T-helper 17 cell (primary cell): ENCODE measurements at regions not wholly inside any gene's neighbourhood (a gene's known extent, or its start where the extent isn't known, plus 50 kb on each side); places are given as distances from the start of the nearest gene placed in this dataset.
"Not testable (repeated sequence)": the region's sequence is repeated elsewhere in the genome, so short reads cannot be mapped to it uniquely, and the experiment has no call there.

Experiments
- ATAC-seq: fragments of 150-1000 bp; cut with Tn5 transposase; 2 replicates; pipeline ENCODE4 v1.10.0; 2021; ENCODE audit warnings: mild to moderate bottlenecking, moderate library complexity
- DNase-seq, 3 donors: peaks; one replicate each; pipeline versions ENCODE4 v3.0.0 to v3.0.0-alpha.2; 2020 to 2021
- H3K9me3 ChIP-seq: one replicate; pipeline ENCODE4 v1.7.0; 2013; ENCODE audit warnings: low read length, mild to moderate bottlenecking; ENCODE audit not compliant: control insufficient read depth, poor library complexity, severe bottlenecking
- H3K27ac Mint-ChIP-seq: one replicate; pipeline ENCODE4 v1.8.0; 2022; ENCODE audit warnings: mild to moderate bottlenecking, moderate library complexity, mixed read lengths
- H3K27me3 Mint-ChIP-seq: one replicate; pipeline ENCODE4 v1.8.0; 2022; ENCODE audit warnings: mixed read lengths
- H3K36me3 Mint-ChIP-seq: one replicate; pipeline ENCODE4 v1.8.0; 2022; ENCODE audit warnings: low read depth, mixed read lengths
- H3K4me1 Mint-ChIP-seq: one replicate; pipeline ENCODE4 v1.8.0; 2022; ENCODE audit warnings: mild to moderate bottlenecking, mixed read lengths
- H3K4me3 Mint-ChIP-seq: one replicate; pipeline ENCODE4 v1.8.0; 2022; ENCODE audit warnings: mild to moderate bottlenecking, moderate library complexity, mixed read lengths

- no peaks in the 10 kb centered on the region for H3K9me3 ChIP-seq
- DNase-seq (no peak), ATAC-seq (no peak)
- Mint-ChIP-seq H3K4me1 (no peaks in the 10 kb centered on the region), H3K27ac (no peak overlapping the region), H3K36me3 (no peaks in the 10 kb centered on the region), H3K27me3 (no peaks in the 10 kb centered on the region), H3K4me3 (no peak overlapping the region)
Observed at GRCh38 chr15:95192923-95193322, 961.6 kb downstream of the MCTP2 start.

- H3K4me3 Mint-ChIP-seq: no peak overlapping the region
- no peak overlapping the region for H3K27ac Mint-ChIP-seq
- DNase-seq: no peak
- no peaks in the 10 kb centered on the region for H3K36me3 Mint-ChIP-seq
- ATAC-seq: no peak
- no peaks in the 10 kb centered on the region for H3K9me3 ChIP-seq
- H3K4me1 Mint-ChIP-seq: no peaks in the 10 kb centered on the region
- no peaks in the 10 kb centered on the region for H3K27me3 Mint-ChIP-seq
Observed at GRCh38 chr15:95194746-95195145, 963.4 kb downstream of the MCTP2 start.

- Mint-ChIP-seq H3K27ac (no peak overlapping the region), H3K27me3 (no peaks in the 10 kb centered on the region), H3K36me3 (no peaks in the 10 kb centered on the region), H3K4me1 (no peaks in the 10 kb centered on the region), H3K4me3 (no peak overlapping the region)
- DNase-seq: no peak
- no peak for ATAC-seq
- no peaks in the 10 kb centered on the region for H3K9me3 ChIP-seq
Observed at GRCh38 chr15:95196176-95196915, 965.0 kb downstream of the MCTP2 start.

- H3K4me1 Mint-ChIP-seq: no peaks in the 10 kb centered on the region
- no peaks in the 10 kb centered on the region for H3K36me3 Mint-ChIP-seq
- DNase-seq (no peak), ATAC-seq (no peak)
- H3K27ac Mint-ChIP-seq: no peak overlapping the region
- no peaks in the 10 kb centered on the region for H3K27me3 Mint-ChIP-seq
- H3K9me3 ChIP-seq: no peaks in the 10 kb centered on the region
- no peak overlapping the region for H3K4me3 Mint-ChIP-seq
Observed at GRCh38 chr15:95202569-95203349, 971.4 kb downstream of the MCTP2 start.

GRCh38 chr15:95205077-95205476 is 973.7 kb downstream of the MCTP2 start:
- H3K4me3 Mint-ChIP-seq: no peak overlapping the region
- H3K27ac Mint-ChIP-seq: no peak overlapping the region
- ATAC-seq (no peak), DNase-seq (no peak)
- H3K27me3 Mint-ChIP-seq: no peaks in the 10 kb centered on the region
- no peaks in the 10 kb centered on the region for H3K4me1 Mint-ChIP-seq
- no peaks in the 10 kb centered on the region for H3K36me3 Mint-ChIP-seq
- H3K9me3 ChIP-seq: no peaks in the 10 kb centered on the region

GRCh38 chr15:95205830-95206229 is 974.5 kb downstream of the MCTP2 start:
- DNase-seq, H3K4me3 Mint-ChIP-seq, H3K4me1 Mint-ChIP-seq, ATAC-seq, H3K9me3 ChIP-seq, H3K27me3 Mint-ChIP-seq, H3K36me3 Mint-ChIP-seq, H3K27ac Mint-ChIP-seq: not testable (repeated sequence)

- no peak for ATAC-seq
- no peaks in the 10 kb centered on the region for H3K4me1 Mint-ChIP-seq
- no peak overlapping the region for H3K27ac Mint-ChIP-seq
Observed at GRCh38 chr15:95208071-95208470, 976.7 kb downstream of the MCTP2 start.

GRCh38 chr15:95208988-95209387 is 977.6 kb downstream of the MCTP2 start:
- no peak for ATAC-seq
- no peaks in the 10 kb centered on the region for H3K4me1 Mint-ChIP-seq
- no peaks in the 10 kb centered on the region for H3K36me3 Mint-ChIP-seq
- H3K27me3 Mint-ChIP-seq: no peaks in the 10 kb centered on the region
- no peak overlapping the region for H3K27ac Mint-ChIP-seq
- no peaks in the 10 kb centered on the region for H3K9me3 ChIP-seq
- no peak for DNase-seq
- H3K4me3 Mint-ChIP-seq: no peak overlapping the region

More at GRCh38 chr15:95208071-95208470, 976.7 kb downstream of the MCTP2 start:
- DNase-seq: no peak
- no peaks in the 10 kb centered on the region for H3K27me3 Mint-ChIP-seq
- H3K9me3 ChIP-seq: no peaks in the 10 kb centered on the region
- H3K4me3 Mint-ChIP-seq: no peak overlapping the region
- H3K36me3 Mint-ChIP-seq: no peaks in the 10 kb centered on the region

- Mint-ChIP-seq H3K4me1 (no peaks in the 10 kb centered on the region), H3K36me3 (no peaks in the 10 kb centered on the region), H3K4me3 (no peak overlapping the region), H3K27me3 (no peaks in the 10 kb centered on the region), H3K27ac (no peak overlapping the region)
- ATAC-seq (no peak), DNase-seq (no peak)
- H3K9me3 ChIP-seq: no peaks in the 10 kb centered on the region
Observed at GRCh38 chr15:95210436-95210981, 979.1 kb downstream of the MCTP2 start.

GRCh38 chr15:95215017-95215416 is 983.7 kb downstream of the MCTP2 start:
- ATAC-seq (no peak), DNase-seq (no peak)
- H3K36me3 Mint-ChIP-seq: no peaks in the 10 kb centered on the region
- H3K4me1 Mint-ChIP-seq: no peaks in the 10 kb centered on the region
- no peak overlapping the region for H3K27ac Mint-ChIP-seq
- no peak overlapping the region for H3K4me3 Mint-ChIP-seq
- H3K27me3 Mint-ChIP-seq: no peaks in the 10 kb centered on the region
- H3K9me3 ChIP-seq: no peaks in the 10 kb centered on the region

- H3K36me3 Mint-ChIP-seq: no peaks in the 10 kb centered on the region
- peaks cover 3% of the 10 kb centered on the region for H3K9me3 ChIP-seq
- no peak overlapping the region for H3K4me3 Mint-ChIP-seq
- no peaks in the 10 kb centered on the region for H3K4me1 Mint-ChIP-seq
- no peaks in the 10 kb centered on the region for H3K27me3 Mint-ChIP-seq
- ATAC-seq (no peak), DNase-seq (no peak)
- no peak overlapping the region for H3K27ac Mint-ChIP-seq
Observed at GRCh38 chr15:95226835-95227234, 995.5 kb downstream of the MCTP2 start.

GRCh38 chr15:95227235-95227634 is 995.9 kb downstream of the MCTP2 start:
- no peaks in the 10 kb centered on the region for H3K4me1 Mint-ChIP-seq
- no peak overlapping the region for H3K27ac Mint-ChIP-seq
- ATAC-seq (no peak), DNase-seq (no peak)
- H3K4me3 Mint-ChIP-seq: no peak overlapping the region
- H3K27me3 Mint-ChIP-seq: no peaks in the 10 kb centered on the region
- H3K9me3 ChIP-seq: peaks cover 3% of the 10 kb centered on the region
- no peaks in the 10 kb centered on the region for H3K36me3 Mint-ChIP-seq

- H3K36me3 Mint-ChIP-seq: no peaks in the 10 kb centered on the region
- ATAC-seq: no peak
- DNase-seq: no peak
Observed at GRCh38 chr15:95228856-95229555, 997.6 kb downstream of the MCTP2 start.

More at GRCh38 chr15:95228856-95229555, 997.6 kb downstream of the MCTP2 start:
- H3K9me3 ChIP-seq: no peaks in the 10 kb centered on the region
- H3K27ac Mint-ChIP-seq: no peak overlapping the region
- H3K4me3 Mint-ChIP-seq: no peak overlapping the region
- no peaks in the 10 kb centered on the region for H3K4me1 Mint-ChIP-seq
- no peaks in the 10 kb centered on the region for H3K27me3 Mint-ChIP-seq
